ENCODE measurements at regions not wholly inside any gene's neighbourhood (a gene's known extent, or its start where the extent isn't known, plus 50 kb on each side); places are given as distances from the start of the nearest gene placed in this dataset.

GRCh38 chr12:11577658-11578260 is 71.7 kb upstream of the ETV6 start:
- H3K36me3 ChIP-seq (ENCODE audit: insufficient read depth in 1 of 2, low read depth in 1 of 2): no peaks in the 10 kb centered on the region
- 60 to 66% (median 64%) methylated on average over 4 of the region's 4 CpGs for WGBS, 3 donors
- no peaks in the 10 kb centered on the region for H3K9me3 ChIP-seq
- ATAC-seq (no peak), DNase-seq (no peak)
- H3K4me3 ChIP-seq: no peak overlapping the region
- TF ChIP-seq CTCF (IDR thresholded peaks at IDR 0.05): no peak
- no peaks in the 10 kb centered on the region for H3K27me3 ChIP-seq (ENCODE audit: insufficient read depth in 3 of 3, low read length in 2 of 3)
- H3K4me1 ChIP-seq: no peaks in the 10 kb centered on the region
- intact Hi-C loops (cut with DNase I): no loop called here
- no peak overlapping the region for H3K27ac ChIP-seq

GRCh38 chr12:11578461-11578993 is 70.9 kb upstream of the ETV6 start:
- no peak for TF ChIP-seq CTCF (IDR thresholded peaks at IDR 0.05)
- H3K4me3 ChIP-seq: no peak overlapping the region
- H3K4me1 ChIP-seq: no peaks in the 10 kb centered on the region
- no peaks in the 10 kb centered on the region for H3K9me3 ChIP-seq
- ATAC-seq: no peak
- intact Hi-C loops (cut with DNase I): no loop called here
- DNase-seq: no peak
- no peaks in the 10 kb centered on the region for H3K27me3 ChIP-seq (ENCODE audit: insufficient read depth in 3 of 3, low read length in 2 of 3)
- no peaks in the 10 kb centered on the region for H3K36me3 ChIP-seq (ENCODE audit: insufficient read depth in 1 of 2, low read depth in 1 of 2)
- WGBS, 3 donors: 90 to 97% (median 92%) methylated on average over 3 of the region's 3 CpGs
- no peak overlapping the region for H3K27ac ChIP-seq

GRCh38 chr12:11580125-11580751 is 69.2 kb upstream of the ETV6 start:
- intact Hi-C loops (cut with DNase I): loop anchor here (2.0 to 10.0 kb wide), 6 partner anchors 135 to 755 kb away; no protein-coding TSS in a partner anchor
- Histone ChIP-seq H3K27ac (no peak overlapping the region), H3K4me1 (no peaks in the 10 kb centered on the region), H3K4me3 (no peak overlapping the region), H3K9me3 (no peaks in the 10 kb centered on the region), H3K36me3 (ENCODE audit: insufficient read depth in 1 of 2, low read depth in 1 of 2) (no peaks in the 10 kb centered on the region), H3K27me3 (ENCODE audit: insufficient read depth in 3 of 3, low read length in 2 of 3) (no peaks in the 10 kb centered on the region)
- peak in 1 of 4 donors; percentile 21 for ATAC-seq
- DNase-seq: no peak
- WGBS, 3 donors: 52 to 58% (median 53%) methylated on average over 2 of the region's 2 CpGs
- no peak for TF ChIP-seq CTCF (IDR thresholded peaks at IDR 0.05)

- intact Hi-C loops (cut with DNase I): loop anchor here (1.0 to 10.0 kb wide), 7 partner anchors 134 to 754 kb away; no protein-coding TSS in a partner anchor
- H3K9me3 ChIP-seq: no peaks in the 10 kb centered on the region
- peak in 3 of 4 donors; percentile 41 to 63 (median 56) for ATAC-seq
- H3K27ac ChIP-seq: no peak overlapping the region
- H3K4me1 ChIP-seq: no peaks in the 10 kb centered on the region
- DNase-seq: peak in 1 of 2 donors; percentile 18
- WGBS, 3 donors: 4 to 10% (median 7%) methylated on average over 2 of the region's 2 CpGs
- H3K4me3 ChIP-seq: no peak overlapping the region
- H3K36me3 ChIP-seq (ENCODE audit: insufficient read depth in 1 of 2, low read depth in 1 of 2): no peaks in the 10 kb centered on the region
- peak; percentile 77 for TF ChIP-seq CTCF (IDR thresholded peaks at IDR 0.05)
- H3K27me3 ChIP-seq (ENCODE audit: insufficient read depth in 3 of 3, low read length in 2 of 3): no peaks in the 10 kb centered on the region
These were observed 68.2 kb upstream of the ETV6 start for GRCh38 chr12:11581179-11581755.

Data from psoas muscle (tissue), 7 donors.